ENCODE measurements at regions not wholly inside any gene's neighbourhood (a gene's known extent, or its start where the extent isn't known, plus 50 kb on each side); places are given as distances from the start of the nearest gene placed in this dataset.

DNA sequence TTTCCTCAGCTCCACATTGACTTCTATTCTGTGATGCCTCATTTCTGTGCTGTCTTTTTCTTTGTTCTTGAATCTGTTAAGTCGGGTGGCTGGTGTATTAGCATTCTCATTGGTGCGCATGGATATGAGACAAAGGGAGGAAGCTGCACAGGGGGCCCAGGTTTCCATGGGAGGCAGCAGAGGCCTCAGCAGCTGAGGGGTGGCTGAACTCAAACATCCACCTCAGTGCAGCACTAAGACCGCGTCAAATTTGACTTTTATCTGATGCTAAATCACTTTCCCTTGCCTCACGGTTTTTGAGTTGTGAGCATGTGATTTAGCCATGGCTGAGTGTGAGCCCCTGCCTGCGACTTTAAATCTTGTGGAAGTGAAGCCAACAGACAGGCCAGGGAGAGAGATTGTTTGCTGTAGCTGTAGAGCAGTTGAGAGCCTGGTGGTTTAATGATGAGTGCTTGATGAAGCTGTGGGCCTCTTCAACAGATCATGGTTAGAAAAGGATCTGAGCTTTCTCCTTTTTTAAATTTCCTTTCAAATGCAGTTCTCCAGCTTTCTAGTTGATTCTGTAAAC, 193.3 kb upstream of the ZNF804B start:
- TF ChIP-seq, protein P1, sequence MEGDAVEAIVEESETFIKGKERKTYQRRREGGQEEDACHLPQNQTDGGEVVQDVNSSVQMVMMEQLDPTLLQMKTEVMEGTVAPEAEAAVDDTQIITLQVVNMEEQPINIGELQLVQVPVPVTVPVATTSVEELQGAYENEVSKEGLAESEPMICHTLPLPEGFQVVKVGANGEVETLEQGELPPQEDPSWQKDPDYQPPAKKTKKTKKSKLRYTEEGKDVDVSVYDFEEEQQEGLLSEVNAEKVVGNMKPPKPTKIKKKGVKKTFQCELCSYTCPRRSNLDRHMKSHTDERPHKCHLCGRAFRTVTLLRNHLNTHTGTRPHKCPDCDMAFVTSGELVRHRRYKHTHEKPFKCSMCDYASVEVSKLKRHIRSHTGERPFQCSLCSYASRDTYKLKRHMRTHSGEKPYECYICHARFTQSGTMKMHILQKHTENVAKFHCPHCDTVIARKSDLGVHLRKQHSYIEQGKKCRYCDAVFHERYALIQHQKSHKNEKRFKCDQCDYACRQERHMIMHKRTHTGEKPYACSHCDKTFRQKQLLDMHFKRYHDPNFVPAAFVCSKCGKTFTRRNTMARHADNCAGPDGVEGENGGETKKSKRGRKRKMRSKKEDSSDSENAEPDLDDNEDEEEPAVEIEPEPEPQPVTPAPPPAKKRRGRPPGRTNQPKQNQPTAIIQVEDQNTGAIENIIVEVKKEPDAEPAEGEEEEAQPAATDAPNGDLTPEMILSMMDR (IDR thresholded peaks at IDR 0.05; ENCODE audit: low read depth, low read length): no peak
- no peak for TF ChIP-seq POLR2A (IDR thresholded peaks at IDR 0.05; ENCODE audit: extremely low read depth, insufficient read length)
